GM19043 (cell line): ENCODE measurements at regions not wholly inside any gene's neighbourhood (a gene's known extent, or its start where the extent isn't known, plus 50 kb on each side); places are given as distances from the start of the nearest gene placed in this dataset.
"Not testable (repeated sequence)": the region's sequence is repeated elsewhere in the genome, so short reads cannot be mapped to it uniquely, and the experiment has no call there.

Source experiments
- ATAC-seq: cut with Tn5 transposase; IDR thresholded peaks from one replicate; pipeline ENCODE4 v1.9.1; 2021; ENCODE audit warnings: low read depth; ENCODE audit not compliant: unreplicated experiment

DNA sequence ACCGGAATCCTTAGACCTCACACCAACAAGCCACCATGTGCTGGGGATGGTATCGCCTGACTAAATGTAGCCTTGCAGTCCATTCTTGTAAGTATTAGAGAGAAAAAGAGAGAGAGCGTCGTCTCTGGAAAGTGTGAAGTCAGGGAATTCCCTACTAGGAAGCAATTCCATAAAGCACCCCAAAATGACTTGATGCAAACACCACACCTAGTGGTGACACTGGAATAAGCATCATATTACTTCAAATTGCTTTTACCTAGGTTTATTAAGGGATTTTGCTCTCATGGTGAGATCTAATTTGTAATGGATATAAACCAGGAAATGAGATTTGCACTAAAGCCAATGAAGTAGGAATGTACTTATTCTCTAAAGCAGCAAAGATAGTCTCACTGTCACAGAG is 111.4 kb upstream of the METTL9 start:
- ATAC-seq, result not testable (repeated sequence)

DNA sequence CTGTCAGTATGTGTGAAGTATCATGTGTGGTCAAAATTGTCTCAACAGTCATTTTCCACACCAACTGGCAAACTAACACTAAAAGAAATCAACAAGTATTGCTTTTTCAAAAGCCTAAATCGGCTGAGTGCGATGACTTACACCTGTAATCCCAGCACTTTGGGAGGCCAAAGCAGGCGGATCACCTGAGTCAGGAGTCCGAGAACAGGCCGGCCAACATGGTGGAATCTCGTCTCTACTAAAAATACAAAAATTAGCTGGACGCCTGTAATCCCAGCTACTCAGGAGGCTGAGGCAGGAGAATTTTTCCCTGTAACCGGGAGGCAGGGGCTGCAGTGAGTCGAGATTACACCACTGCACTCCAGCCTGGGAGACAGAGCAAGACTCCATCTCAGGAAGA is 100.3 kb upstream of the METTL9 start:
- ATAC-seq, result not testable (repeated sequence)

DNA sequence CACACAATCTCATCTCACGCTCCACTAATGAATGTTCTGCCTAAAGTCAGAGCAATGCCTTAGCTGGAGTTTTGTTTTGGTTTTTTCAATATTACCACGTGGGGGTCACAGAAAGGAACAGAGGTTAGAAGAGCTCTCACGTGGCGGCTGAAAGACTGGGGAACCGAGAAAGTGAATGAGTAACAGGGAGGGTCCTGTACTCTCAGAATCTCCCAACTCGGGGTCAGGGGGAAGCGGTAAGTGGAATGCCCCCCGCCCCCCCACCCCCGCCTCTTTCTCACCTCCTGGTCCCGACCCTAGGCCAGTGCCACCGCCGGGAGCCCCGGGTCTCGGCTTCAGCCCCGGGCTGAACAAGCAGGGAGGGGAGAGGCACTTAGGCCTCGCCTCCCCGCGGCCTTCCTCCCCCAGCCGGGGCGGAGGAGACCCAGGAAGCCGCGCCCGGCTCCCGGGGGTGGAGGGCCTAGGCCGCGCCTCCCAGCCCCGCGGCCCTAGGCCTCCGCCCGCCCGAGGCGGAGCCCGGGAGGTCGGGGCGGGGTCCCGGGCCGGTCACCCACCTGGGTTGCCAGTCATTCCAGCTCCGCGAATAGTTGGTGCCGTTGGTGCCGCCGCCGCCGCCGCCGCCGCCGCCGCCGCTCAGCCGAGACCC is 98.0 kb upstream of the METTL9 start:
- ATAC-seq, result peak; percentile 42

DNA sequence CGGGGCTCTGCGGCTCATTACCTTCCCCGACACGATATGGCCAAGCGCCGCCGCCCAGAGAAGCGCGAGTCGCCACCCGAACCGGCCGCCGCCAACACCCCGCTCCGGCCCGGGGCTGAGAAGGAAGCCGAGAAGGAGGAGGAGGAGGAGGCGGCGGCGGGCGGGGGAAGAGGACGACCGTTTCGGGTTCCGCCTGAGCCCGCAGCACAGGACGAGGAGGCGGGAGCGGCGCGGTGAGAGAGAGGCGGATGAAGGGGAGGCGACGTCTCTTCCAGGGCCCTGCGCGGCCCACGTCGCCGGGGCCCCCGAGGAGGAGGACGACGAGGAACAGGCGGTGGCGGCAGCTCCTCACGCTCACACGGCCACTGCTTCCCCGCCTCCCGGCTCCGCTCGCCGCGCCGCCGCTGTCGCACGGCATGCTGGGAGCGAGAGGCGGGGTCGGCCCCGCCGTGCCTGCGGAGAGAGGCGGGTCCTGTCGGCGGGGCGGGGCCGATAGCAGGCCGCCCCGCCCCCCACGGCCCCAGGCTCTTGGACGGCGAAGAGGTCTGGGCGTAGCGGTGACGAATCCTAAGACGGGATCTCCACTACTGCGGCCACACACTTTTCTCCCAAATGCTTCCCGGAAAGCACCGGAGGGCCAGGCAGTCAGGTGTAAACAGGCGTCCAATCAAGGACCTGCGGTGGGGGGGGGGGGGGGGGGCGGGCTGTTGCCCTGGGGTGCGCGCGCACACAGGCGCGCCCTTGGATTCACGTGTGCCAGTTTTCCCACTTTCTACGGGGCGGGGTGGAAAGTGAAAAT is 97.3 kb upstream of the METTL9 start:
- ATAC-seq, result peak; percentile 53

DNA sequence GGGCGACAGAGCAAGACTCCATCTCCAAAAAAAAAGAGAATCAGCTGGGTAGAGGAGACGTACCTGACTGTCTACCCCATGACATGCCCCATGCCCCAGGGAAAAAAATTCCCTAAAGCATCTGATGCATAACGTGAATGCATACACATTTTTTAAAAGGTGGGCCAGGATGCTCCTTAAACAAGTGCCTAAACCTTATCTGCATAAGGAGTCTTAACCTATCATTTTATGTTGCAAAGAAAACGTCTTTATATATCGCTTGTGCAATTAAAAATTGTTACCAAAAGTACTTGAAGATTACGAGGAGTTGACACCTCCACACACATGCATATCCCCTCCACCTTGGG is 95.8 kb upstream of the METTL9 start:
- not testable (repeated sequence) for ATAC-seq

DNA sequence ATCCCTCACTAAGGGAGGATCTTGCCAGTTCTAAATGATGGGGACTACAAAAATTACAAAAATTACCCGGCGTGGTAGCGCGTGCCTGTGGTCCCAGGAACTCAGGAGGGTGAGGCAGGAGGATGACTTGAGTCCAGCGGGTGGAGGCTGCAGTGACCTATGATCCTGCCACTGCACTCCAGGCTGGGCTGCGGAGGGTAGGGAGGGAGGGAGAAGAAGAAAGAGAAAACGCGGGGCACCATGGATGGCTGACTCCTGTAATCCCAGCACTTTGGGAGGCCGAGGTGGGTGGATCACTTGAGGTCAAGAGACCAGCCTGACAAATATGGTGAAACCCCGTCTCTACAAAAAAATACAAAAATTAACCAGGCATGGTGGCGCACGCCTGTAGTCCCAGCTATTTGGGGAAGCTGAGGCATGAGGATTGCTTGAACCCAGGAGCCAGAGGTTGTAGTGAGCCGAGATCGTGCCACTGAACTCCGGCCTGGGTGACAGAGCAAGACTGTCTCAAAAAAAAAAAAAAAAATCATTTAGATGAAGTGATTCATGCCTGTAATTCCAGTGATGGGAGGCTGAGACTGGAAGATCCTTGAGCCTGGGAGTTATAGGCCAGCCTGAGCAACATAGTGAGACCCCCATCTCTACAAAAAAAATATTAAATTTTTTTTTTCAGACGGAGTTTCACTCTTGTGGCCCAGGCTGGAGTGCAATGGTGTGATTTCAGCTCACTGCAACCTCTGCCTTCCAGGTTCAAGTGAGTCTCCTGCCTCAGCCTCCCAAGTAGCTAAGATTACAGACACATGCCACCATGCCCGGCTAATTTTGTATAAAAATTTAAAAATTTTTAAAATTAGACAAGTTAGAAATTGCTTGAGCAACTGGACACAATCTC is 95.2 kb upstream of the METTL9 start:
- ATAC-seq, result not testable (repeated sequence)

DNA sequence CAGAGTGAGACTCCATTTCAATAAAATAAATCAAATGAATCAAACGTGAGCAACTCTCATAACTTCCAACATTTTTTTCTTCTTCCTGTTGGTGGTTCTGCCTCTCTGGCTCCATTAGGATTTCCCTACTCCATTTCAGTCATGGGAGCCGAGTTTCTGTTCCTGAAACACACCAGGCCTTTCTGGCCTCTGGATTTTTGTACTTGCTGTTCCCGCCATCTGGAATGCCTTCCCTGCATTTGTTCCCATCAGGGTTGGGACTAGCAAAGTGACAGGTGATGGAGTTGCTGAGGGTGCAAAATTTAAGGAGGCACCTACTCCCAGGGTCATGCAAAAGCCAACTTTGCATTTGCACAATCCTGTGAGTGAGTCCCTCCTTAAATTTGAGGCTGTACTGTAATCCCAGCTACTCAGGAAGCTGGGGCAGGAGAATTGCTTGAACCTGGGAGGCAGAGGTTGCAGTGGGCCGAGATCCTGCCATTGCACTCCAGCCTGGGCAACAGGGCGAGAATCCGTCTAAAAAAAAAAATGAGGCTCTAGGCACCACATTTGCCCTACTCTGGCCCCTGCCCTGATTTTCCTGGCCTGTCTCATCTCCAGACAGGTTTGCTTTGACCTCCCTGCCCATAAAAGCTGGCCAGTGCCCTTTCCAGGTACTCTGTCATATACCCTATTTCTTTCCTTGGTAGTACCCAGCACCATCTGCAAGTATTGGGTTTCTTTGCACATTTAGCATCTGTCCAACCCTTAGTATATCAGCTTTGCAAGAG is 93.4 kb upstream of the METTL9 start:
- ATAC-seq, result not testable (repeated sequence)

DNA sequence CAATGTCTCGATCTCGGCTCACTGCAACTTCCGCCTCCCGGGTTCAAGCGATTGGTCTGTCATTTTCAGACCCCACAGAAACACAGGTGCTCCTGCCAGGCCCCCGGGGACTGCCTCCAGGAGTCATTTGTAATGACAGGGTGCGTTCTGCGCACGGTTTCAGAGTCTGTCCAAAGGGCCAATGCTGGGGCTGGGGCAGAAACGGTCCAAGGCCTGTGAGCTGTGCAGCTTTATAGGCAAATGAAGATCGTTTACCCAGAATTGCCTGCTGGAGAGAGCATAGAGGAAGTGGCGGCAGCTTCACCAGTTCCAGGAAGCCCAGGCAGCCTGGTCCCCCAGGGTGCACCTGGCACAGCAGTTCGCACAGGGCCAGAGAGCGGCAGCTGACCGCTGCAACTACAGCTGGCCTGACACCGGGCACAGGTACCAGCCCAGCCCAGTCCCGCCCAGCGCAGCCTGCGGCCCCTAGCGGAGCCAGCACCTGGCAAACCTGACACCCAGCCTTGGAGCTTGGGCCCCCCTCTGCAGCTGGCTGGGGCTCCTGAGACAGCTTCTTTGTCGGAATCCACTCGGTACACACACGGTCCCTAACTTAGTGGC is 92.4 kb upstream of the METTL9 start:
- ATAC-seq, result peak; percentile 66

DNA sequence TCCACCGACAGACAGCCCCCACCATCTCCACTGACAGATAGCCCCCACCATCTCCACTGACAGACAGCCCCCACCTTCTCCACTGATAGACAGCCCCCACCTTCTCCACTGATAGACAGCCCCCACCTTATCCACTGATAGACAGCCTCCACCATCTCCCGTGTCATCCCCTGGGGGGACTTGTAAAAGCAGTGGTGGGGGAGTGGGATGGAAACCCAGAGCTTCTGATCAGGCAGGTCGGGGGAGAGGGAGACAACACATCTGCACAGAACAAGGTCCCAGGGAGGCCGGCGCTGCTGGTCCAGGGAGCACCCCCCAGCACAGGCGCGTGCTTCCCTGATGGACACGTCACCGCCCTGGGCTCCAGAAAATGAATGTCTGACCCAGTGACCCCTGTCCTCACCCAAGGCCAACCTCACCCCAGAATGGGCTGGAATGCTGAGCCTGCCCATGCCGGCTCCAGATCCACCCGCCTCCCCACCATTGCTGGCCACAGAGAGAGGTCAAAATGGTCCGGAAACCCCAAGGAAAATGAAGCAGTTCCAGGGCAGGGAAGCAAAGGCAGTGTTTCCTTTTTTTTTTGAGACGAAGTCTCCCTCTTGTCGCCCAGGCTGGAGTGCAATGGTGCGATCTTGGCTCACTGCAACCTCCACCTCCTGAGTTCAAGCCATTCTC is 91.6 kb upstream of the METTL9 start:
- ATAC-seq, result not testable (repeated sequence)

DNA sequence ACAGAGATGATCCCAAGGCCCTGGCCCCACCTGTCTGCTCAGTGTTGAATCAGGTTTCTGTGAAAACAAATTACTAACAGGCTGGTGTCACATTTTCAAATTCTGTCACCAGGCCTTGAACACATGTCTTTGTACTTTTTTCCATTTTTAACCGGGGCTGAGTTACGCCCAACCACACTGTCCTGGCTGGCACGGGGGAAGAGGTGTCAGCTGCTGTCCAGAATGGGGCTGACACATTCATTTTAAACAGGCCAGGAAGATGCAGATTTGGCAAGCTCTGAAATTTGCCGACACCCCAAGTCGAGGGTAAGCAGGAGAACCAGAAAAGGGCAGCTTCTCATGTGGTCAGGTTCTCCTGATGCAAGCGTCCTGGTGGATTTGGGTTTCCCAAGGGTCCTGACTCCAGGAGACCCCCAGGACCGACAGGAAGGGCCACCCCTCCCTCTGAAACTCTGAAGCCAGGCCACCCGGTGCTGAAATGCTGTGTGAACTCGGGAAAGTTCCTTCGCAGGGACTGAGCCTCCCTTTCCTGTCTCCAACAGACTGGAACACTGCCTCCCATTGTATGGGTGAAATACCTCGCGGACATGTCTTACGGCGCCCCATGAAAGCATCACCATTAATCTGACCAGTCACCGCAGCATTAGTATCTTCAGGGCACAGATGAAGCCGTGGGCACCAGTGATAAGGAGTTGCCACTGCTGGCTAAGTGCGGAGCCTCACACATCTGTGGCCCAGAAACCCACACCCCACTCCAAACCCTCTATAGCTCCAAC is 90.5 kb upstream of the METTL9 start:
- ATAC-seq, result not testable (repeated sequence)

DNA sequence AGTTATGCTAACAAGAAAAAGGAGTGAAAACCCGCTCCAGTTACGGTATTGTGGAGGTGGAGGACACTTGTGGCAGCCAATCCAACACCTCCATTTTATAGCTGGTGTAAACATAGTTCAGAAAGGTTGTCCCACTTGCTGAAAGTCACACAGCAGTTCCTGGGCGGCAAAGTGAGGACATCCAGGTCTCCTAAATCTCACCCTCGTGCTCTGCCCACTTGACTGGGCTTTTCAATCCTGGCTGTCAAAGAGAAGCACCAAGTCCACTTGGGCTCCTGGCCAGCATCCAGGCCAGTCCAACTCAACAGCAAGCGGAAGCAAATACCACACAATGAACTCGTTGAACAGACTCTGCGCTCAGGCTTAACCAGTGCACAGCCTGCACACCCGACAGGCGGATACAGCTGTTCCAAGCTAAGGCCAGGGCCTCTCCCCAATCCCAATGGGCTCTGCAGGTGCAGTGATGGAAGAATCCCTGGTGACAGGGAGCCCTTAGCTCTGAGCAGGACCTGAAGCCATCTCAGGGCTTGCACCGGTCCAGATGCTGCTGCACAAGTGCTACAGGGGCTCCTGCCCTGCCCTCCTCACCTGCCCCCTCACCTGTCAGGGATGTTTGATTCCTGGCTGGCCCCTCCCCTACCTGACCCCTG is 89.8 kb upstream of the METTL9 start:
- ATAC-seq, result not testable (repeated sequence)

DNA sequence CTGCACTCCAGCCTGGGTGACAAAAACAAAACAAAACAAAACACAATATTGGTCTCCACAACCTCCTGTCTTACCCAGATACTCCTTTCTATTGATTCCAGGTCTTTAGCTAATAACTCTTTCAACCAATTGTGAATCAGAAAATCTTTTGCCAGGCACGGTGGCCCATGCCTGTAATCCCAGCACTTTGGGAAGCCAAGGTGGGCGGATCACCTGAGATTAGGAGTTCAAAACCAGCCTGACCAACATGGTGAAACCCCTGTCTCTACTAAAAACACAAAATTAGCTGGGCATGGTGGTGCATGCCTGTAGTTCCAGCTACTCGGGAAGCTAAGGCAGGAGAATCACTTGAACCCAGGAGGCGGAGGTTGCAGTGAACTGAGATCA is 88.5 kb upstream of the METTL9 start:
- not testable (repeated sequence) for ATAC-seq

DNA sequence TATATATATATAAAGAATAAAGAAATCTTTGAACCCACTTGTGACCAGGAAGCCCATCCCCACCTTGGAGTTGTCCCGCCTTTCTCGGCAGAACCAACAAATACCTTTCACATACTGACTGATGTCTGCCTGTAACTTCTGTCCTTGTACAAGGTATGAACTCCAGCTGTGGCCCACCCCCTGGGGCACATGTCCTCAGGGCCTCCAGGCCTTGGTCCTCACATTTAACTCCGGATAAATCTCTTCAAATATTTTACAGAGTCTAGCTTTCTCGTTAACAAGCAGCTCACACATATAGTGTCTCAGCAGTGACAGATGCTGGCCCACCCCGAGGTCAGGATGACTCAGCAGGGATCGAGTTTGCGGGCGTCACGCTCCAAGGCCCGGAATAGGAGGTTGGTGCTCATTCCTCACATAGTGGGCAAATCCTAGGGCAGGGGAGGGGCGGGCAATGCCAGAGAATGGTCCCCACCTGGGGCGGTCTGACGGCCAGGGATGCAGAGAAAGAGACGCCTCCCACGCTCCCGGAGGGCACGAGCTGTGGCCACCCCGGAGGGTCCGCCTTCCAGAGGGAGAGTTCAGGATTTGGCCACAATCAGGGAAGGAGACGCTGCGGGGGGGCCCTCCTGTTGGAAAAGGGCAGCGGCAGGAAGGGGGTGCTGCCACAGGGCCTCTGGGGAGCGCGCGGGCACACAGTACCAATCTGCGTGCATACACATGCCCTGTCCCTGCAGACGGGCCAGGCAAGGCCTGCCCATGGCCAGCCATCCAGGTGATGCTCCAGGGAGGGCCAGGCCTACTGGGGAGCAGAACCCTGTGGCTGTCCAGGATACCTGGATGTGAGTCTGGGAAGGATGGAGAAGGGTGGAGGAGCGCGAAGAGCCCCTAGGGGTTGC is 87.8 kb upstream of the METTL9 start:
- not testable (repeated sequence) for ATAC-seq

DNA sequence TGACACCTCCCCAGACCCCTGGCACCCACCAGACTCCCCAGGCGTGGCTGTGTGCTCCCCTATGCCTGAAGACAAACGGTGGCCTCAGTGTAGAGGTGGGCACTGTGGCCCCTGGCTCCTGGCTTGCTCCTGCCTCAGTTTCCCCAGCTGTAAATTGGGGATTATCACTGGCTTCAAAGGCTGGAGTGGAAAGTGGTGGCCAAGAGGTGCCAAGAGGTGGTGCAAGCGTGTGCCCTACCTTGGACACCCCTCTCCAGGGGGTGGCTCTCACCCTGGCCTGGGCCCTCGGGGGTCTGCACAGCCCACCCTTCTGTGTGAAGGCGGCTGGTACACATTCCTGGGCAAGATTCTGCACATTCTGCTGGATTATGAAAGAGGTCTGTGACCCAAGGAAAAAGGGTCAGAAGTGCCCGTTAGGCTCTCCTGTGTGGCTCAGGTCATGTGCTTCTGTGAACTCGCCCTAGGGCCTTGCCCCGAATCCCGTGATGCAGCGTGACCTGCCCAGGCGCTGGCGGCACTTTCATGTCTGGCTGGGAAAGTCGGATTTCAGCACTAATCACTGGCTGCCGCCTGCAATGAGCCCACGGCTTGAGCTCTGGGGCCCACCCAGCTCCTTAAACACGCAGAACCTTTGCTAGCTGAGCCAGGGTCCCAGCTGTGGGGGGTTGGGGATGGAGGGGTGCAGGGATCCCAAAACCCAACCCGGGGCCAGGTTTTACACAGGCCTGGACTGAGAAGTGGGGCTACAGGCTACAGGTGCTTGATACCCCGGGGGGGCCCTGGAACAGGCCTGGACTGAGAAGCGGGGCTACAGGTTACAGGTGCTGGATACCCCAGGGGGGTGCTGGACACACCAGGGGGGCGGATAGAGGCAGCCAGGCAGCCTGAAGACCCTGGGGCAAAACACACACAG is 86.8 kb upstream of the METTL9 start:
- not testable (repeated sequence) for ATAC-seq

DNA sequence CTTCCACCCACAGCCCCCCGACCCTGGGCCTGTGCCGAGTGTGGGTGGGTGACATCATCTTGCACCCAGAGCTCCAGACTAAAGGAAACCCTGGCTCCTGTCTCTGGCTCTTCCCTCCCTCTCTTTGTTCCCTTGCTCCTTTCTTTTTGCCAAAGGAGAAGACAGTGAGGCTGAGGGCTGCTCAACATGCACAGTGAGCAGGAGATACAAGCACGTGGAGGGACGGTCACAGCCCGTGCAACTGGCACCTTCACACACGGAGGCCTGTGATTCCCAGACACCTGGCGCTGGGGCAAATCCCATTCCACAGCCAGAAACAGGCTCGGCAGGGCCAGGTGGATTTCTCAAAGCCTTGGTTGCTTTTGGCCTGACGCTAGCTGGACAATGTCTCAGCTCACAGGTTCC is 86.0 kb upstream of the METTL9 start:
- not testable (repeated sequence) for ATAC-seq

DNA sequence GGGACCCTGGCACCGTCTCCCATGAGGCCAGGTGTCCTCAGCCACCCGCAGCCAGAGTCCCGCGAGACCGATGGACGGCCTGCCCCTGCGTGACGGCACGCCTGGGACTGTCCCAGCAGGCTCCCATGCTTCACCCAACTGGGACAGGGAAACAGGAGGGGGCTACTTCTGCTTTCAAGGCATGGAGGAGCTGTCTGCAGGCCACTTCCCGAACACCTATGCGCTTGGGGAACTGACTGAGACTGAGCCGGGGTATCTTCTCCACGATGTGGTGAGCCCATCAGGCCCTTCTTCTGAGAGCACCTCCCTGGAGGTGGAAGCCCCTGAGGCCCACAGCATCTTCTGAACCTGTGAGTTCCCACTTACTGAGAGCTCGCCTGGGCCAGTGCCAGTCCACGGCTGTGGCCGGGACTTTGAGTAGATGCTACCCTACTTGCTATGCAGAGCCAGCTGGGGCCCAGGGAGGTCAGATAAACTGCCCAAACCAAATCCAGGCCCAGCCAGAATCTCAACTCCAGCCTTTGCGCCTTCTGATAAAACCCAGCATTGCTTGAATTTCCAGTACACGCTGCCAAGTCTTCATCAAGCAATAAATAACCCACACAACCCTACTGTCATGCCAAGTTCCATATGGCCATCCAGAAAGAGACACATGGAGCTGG is 85.4 kb upstream of the METTL9 start:
- not testable (repeated sequence) for ATAC-seq
